Amniotic epithelial cell (primary cell): ENCODE measurements at regions not wholly inside any gene's neighbourhood (a gene's known extent, or its start where the extent isn't known, plus 50 kb on each side); places are given as distances from the start of the nearest gene placed in this dataset.
"Not testable (repeated sequence)": the region's sequence is repeated elsewhere in the genome, so short reads cannot be mapped to it uniquely, and the experiment has no call there.

ENCODE experiments used
- DNase-seq: peaks from one replicate; pipeline ENCODE4 v3.0.0-alpha.2; 2010; ENCODE audit warnings: low read depth

DNA sequence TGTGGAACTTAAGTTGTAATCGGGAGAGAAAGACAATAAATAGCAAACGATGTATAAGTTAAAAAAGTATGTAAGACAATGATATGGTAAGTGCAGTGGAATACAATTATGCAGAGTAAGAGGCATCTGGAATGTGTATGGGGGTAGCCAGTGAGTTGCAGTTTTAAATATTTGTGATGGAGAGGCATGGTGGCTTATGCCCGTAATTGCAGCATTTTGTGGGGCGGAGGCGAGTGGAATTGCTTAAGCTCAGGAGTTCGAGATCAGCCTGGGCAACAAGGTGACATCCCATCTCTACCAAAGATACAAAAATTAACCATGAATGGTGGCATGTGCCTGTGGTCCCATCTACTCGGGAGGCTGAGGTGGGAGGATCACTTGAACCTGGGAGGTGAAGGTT is 52.5 kb upstream of the WDFY3 start:
- DNase-seq: no peak

DNA sequence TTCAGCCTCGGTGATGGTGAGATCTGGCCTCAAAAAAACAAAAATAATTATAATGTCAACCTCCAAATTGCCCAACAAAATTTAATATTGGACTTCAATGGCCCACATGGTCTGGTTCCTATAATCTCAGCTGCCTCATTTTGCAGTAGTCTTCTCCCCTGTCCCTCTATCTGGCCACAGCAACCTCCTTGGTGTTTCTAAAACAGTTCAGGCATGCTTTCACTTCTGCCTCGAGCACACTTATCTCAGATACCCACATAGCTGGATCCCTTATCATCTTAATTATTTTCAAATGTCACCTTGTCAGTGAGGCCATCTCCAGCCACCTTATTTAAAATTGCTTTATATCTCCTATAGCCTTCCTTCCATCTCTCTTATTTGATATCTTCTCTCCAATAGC is 52.9 kb upstream of the WDFY3 start:
- no peak for DNase-seq

DNA sequence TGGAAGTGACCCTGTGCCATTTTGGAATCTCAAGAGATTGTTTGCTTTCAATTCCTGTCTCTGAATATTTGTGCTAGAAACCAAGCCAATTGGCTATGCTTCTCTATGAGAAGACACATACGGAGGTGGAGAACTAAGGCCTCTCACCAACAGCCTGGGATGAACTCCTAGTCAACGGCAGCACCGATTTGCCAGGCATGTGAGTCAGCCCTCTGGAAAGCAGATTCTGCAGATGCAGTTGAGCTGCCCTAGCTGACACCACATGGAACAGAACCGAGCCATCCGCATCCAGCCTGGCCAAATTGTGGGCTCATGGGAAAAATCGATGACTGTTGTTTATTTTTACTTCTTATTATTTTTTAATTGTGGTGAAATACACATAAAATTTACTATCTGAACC is 58.2 kb upstream of the WDFY3 start:
- DNase-seq: no peak

DNA sequence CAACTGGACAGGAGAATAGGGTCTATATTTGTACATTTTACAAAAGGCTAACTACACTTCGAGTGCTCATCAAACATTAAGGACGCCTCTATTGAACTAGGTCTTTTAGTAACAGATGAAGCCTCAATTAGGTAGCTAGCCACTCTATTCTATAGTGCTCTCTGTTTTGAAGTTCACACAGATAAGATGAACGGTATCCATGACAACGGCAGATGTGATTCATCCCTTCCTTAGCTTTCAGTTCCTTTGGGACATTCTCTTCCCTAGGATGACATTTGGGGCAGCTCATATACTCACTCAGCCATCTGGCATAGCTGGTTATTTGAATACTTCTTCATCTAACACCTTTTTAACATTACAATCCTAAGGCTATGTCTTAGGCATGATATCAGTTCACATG is 62.4 kb upstream of the WDFY3 start:
- peak; percentile 64 for DNase-seq

DNA sequence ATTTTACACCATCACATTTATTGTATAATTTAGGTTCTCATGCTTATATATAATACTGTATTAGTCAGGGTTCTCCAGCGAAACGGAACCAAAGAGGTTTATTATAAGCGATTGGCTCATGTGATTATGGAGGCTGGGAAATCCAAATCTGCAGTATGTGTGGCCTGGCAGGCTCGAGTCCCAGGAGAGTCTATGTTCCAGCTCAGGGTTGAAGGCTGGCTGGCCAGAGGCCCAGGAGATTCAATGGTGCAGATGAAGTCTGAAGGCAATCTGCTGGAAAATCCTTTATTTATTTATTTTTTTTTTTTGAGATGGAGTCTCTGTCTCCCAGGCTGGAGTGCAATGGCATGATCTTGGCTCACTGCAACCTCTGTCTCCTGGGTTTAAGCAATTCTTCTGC is 63.0 kb upstream of the WDFY3 start:
- no peak for DNase-seq

DNA sequence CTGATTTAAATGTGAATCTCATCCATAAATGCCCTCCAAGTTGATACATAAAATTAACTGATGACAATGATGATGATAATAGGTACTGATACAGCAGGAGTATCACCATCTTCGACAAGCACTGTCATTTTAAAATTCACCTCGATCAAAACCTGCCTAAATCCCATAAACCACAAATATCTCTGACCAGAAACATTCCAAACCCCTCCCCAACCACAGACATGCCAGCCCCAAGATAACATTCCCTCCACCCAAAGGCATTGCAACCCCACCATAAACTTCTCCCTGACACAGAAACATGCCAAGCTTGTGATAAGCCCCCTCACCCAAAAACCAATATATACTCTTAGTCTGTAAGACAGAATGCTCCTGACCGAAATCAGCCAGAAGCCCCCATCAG is 63.7 kb upstream of the WDFY3 start:
- DNase-seq: peak; percentile 12

DNA sequence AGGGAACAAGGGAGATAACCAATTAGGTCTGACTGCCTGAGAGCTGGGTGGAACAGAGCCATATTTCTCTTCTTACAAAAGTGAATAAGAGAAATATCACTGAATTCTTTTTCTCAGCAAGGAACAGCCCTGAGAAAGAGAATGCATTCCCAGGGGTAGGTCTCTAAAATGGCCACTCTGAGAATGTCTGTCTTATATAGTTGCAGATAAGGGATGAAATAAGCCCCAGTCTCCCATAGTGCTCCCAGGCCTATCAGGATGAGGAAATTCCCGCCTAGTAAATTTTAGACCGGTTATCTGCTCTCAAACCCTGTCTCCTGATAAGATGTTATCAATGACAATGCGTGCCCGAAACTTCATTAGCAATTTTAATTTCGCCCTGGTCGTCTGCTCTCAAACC is 67.3 kb upstream of the WDFY3 start:
- not testable (repeated sequence) for DNase-seq

DNA sequence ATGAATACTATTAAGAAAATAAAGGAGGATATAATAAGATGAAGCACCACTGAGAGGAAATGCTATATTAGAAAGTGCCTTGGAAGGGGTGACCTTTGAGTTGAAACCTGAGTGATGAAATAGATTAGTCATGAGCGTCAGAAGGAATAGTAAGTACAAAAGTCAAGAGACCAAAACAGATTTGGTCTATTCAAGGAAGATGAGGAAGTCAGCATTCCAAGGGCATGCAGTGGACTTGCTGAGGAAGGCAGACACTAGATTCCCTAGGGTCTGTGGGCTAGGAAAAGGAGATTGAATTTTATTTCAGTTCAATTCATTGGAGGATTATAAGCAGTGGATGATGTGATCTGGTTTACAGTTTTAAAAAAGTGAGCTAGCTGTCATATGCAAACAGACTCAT is 73.0 kb upstream of the WDFY3 start:
- peak; percentile 50 for DNase-seq

DNA sequence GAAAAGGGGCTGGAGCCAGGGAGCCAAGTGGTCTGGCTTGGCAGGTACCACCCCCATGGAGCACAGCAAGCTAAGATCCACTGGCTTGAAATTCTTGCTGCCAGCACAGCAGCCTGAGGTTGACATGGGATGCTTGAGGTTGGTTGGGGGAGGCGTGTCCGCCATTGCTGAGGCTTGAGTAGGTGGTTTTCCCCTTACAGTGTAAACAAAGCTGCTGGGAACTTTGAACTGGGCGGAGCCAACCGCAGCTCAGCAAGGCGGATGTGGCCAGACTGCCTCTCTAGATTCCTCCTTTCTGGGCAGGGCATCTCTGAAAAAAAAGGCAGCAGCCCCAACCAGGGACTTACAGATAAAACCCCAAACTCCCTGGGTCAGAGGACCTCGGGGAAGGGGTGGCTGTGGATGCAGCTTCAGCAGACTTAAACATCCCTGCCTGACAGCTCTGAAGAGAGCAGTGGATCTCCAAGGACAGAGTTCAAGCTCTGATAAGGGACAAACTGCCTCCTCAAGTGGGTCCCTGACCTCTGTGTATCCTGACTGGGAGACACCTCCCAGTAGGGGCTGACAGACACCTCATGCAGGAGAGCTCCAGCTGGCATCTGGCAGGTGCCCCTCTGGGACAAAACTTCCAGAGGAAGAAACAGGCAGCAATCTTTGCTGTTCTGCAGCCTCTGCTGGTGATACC is 77.5 kb upstream of the WDFY3 start:
- peak; percentile 31 for DNase-seq

DNA sequence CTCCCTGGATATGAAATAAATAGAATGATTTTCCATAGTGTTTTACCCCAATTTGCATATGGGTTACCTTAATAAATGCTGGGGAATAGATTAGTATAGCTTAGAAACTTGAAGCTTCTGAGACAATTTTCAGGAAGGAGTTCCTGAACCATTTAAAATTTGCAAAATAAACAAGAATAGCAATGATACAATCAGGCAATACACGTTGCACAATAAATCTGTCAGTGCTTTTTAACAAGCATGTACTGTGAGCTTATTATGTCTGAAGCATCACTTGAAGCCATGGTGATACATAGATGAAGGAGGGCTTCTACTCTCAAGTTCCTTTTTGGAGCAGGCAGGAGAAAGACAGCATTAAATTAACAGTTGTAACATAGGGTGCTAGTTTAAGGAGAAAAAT is 84.2 kb upstream of the WDFY3 start:
- DNase-seq: no peak

DNA sequence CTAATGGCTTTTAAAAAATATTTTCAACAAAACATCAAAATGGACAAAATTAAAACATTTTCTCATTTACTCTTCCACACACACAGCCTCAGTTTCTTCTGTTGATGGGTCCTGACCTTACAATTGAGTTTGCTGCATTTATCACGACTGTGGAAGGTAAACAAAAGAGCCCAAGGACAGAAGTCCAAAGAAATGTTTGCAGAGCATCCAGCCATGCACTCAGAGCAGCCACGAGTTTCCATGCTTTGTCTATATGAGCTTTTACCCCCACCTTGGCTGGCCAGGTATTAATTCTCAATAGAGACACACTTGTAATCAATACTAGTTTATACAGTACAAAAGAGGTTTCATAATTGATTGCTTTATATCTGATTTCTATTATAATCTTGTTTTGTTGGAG is 85.0 kb upstream of the WDFY3 start:
- DNase-seq: no peak

DNA sequence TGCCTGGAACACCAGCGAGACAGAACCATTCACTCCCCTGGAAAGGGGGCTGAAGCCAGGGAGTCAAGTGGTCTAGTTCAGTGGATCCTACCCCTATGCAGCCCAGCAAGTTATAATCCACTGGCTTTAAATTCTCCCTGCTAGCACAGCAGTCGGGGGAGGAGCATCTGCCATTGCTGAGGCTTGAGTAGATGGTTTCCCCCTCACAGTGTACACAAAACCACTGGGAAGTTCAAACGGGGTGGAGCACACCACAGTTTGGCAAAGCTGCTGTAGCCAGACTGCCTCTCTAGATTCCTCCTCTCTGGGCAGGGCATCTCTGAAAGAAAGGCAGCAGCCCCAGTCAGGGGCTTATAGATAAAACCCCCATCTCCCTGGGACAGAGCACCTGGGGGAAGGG is 88.4 kb upstream of the WDFY3 start:
- not testable (repeated sequence) for DNase-seq

DNA sequence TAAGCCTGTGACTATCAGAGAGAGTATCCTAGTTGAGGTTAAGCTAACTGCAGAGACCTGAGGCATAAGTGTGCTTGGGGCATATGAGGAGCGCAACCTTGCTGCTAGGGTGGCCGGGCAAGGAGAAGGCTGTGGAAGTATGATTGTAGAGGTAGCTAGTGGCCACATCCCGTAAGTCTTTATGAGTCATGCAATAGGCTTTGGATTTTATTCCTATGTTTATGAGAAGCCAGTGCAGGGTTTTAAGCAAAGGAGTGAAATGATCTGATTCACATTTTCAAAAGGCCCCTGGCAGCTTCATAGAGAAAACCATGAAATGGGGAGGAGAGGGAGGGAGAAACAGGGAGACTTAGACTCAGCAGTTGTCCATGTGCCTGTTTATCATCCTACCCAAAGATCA is 92.1 kb upstream of the WDFY3 start:
- peak; percentile 33 for DNase-seq

DNA sequence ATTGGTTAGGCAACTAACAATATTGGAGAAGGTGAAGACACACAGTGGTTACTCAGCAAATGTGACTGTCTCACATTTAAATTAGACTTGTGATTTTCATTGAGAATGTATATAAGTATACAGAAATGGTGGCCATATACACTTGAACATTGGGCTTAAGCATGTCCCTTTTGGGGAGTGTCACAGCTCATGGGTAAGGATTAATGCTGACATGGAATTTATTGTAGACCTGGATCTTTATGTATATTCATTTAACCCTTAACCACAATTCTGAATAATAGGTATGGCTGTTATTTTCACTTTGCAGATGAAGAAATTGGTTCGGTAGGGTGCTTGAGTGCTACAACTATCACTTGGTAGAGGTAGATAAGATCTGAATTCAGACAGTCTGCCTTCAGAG is 95.5 kb upstream of the WDFY3 start:
- DNase-seq: no peak

DNA sequence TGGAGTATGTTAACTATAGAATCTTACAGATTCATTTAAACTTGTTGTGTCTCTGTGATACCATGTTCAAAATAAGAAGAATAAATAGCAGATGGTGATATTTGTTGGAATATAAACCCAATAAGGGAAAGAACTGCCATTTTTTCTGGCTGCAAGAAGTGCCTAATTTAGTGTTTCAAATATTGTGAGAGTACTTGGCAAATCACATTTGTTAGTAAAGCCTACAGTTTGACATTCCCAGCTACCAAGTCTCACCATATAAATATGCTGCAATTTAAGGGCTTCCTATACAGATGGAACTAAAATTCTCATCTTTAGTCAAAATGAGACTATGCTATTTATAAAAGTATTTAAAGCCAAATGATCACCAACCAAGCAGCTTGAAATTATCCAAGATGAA is 96.0 kb upstream of the WDFY3 start:
- no peak for DNase-seq

DNA sequence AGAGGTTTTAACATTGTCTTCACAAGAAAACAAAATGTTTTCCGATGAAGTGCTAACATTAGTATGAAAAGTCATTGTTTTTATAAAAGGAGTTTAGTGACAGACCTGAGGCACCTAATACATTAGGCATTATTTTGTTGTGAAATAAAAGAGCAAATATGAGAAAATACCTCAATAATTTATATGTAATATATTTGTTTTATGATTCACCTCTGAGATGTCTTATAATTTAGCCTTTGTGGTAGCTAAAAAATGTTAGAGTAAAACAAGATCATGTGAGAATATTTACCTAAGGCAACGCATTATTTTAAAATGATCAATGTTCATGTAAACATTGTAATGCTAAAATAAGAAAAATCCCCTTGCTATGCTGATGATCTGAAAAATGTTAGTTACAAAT is 100.9 kb upstream of the WDFY3 start:
- no peak for DNase-seq

DNA sequence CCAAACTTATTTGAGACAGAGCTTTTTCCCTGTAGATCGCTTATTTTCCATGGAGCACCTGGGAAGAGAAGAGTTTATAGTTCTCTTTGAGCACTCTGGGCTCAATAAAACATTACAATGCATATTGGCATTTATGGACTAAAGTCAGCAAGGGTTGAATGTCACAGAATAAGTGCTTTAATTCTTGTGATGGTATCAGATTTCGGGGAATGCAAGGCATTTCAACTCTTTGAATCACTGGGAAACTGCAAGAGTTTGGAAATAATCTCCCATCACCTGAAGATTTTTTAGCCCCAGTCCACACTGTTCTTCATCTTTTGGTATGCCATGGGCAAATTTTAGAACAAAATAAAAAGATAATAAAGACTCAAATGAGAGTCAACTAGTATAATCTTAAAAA is 111.5 kb upstream of the WDFY3 start:
- DNase-seq: no peak

DNA sequence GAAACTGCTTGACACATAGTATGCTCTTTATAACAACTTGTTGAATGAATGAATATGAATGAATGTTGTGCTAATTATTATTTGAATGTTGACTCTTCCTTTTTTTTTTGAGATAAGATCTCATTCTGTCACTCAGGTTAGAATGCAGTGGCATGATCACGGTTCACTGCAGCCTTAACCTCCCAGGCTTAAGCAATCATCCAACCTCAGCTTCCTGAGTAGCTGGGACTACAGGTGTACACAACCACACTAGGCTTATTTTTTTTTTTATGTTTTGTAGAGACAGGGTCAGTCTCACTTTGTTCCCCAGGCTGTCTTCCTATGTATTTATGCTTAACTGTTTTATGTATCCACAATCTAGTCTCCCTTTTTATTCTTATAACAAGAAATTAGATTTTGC is 114.7 kb upstream of the WDFY3 start:
- DNase-seq: no peak

DNA sequence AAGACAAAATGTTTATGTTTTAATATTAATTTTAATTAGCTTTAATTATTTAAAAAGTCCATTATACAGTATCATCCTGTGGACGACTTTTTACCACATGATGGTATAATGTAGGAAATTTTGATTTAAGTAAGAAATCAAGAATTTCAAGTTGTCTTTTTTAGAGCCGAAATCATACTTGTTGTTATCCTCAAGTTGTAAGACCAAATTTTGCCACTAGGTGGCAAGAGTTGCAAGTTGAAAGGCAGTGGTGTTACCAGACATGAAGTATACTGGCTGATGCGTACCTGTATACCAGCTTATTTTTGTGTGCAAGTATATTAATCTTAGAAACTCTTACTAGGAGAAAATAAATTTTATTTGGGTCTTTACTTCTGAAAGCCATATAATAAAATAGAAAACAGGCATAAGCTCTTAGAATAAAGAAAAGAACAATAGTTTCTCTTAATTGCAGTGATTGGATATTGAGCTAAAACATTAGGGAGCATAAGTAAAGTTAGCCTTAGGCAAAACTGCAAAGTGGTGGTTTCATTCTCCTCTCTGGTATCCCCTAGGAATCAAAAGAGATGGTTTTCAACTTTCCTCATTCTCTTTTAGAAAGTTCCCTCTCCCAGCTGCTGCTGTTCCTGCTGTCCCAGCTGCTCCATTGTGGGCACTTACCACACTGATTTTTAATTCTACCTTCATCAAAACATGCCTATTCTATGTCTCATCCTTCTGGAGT is 118.0 kb upstream of the WDFY3 start:
- peak; percentile 75 for DNase-seq

DNA sequence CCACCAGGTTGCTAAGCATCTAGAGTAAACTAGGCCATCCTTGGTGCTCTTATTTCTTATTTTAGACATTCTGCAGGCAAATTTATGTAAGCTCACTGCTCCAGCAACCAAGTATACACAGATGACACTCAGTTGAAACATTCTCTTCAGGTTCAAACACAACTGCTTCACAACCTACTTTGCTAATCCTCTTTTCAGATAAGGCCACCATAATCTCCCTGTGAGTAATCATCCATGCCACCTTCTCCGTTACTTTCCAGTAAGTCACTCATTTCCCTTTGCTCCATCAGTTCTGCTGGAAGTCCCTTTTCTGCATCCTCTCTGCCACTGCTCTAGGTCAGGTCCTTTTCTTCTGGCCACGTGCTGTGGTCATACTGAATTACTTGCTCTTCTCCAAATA is 120.2 kb upstream of the WDFY3 start:
- DNase-seq: peak; percentile 82

DNA sequence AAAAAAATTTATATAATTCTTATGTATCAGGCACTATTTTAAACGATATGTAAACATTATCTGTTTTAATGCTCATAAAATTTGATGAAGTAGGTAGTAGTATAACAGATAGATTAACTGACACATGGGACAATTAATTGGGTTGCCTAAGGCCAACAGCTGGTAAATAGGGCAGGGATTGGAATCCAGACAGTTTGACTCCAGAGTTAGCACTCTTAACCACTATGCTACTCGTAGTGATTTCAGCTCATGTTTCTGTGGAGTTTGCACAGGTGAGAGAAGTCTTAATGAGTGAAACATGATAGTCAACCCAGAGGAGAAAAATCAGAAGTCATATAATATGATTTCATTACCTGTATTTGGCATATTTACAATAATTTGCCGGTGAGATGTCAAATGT is 126.0 kb upstream of the WDFY3 start:
- no peak for DNase-seq

DNA sequence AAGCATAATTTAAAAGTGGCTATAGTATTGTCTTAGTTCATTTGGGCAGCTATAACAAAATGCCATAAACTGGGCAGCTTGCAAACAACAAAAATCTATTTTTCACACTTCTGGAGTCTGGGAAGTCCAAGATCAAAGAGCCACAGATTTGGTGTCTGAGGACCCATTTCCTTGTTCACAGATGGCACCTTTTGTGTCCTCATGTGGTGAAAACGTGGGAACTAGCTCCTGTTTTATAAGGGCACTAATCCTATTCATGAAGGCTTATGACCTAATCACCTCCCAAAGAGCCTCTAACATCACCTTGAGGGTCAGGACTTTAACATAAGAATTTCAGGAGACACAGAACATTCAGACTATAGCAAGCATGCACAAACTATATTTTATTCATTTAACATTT is 126.5 kb upstream of the WDFY3 start:
- no peak for DNase-seq

DNA sequence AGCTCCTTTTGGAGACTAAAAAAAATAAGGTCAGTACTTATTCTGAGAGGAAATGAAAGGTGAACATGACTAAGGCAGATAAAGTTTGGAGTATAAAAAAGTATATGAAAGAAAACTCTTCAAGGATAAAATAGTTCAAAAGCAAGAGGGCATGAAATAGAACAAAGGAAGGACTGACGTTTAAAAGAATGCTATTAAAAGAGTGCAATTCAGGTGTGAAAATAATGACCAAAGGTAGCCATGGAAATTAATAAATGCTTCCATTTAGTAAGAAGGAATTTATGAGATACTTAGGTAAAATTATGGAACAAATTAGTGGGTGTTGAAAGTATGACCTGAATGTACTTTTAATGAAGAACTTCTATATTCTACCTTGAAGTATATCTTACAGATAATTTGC is 128.2 kb upstream of the WDFY3 start:
- no peak for DNase-seq

DNA sequence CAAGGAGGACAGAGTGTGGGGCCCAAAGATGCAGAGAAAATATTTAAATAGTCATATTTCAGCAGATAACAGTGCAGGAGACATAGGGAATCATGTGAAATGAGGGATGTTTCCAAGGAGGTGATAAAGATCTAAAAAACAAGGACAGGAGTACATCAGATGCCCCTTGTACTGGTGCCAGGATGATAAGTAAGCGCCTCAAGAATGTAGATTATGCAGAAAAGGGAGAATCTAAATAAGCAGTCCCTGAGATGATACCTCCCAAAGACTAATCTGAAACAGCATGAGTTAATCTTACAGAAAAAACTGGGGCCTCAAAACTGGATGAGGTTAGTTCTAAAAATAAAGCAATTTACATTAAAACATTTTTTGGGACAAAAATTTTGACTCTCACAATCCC is 136.1 kb upstream of the WDFY3 start:
- DNase-seq: peak; percentile 73
